Testis (tissue), 2 donors: ENCODE measurements at regions not wholly inside any gene's neighbourhood (a gene's known extent, or its start where the extent isn't known, plus 50 kb on each side); places are given as distances from the start of the nearest gene placed in this dataset.

Experiments
- DNase-seq: peaks from one replicate; pipeline ENCODE4 v3.0.0-alpha.2; 2019
- H3K27ac ChIP-seq, 2 donors: fragments of 200-600 bp; sonication (generic); one replicate each; pipeline ENCODE4 v1.5.1; 2019
- H3K27me3 ChIP-seq: fragments of 200-600 bp; sonication (generic); one replicate; pipeline ENCODE4 v1.5.1; 2019
- H3K36me3 ChIP-seq: fragments of 200-600 bp; sonication (generic); one replicate; pipeline ENCODE4 v1.5.1; 2017; ENCODE audit warnings: low read depth; ENCODE audit errors: missing control alignments
- H3K4me1 ChIP-seq: fragments of 200-600 bp; sonication (generic); one replicate; pipeline ENCODE4 v1.5.1; 2019
- H3K4me3 ChIP-seq, 2 donors: fragments of 200-600 bp; sonication (generic); one replicate each; pipeline ENCODE4 v1.5.1; 2017 to 2019
- H3K9me3 ChIP-seq: fragments of 200-600 bp; sonication (generic); one replicate; pipeline ENCODE4 v1.5.1; 2017
- CTCF ChIP-seq, 3 experiments: fragments of 450-650 bp in 2 of 3; fragments of 200-600 bp in 1 of 3; sonication (generic) in 1 of 3; IDR thresholded peaks; one replicate each; pipeline ENCODE4 v1.5.1; 2016 to 2019; ENCODE audit warnings: antibody characterized with exemption in 3 of 3, mild to moderate bottlenecking in 2 of 3, moderate library complexity in 1 of 3
- POLR2A ChIP-seq: fragments of 450-650 bp; IDR thresholded peaks from one replicate; pipeline ENCODE4 v1.6.1; 2017; ENCODE audit warnings: antibody characterized with exemption, mild to moderate bottlenecking, moderate library complexity
- WGBS, 2 donors: methylation state at CpG; one replicate each; pipeline ENCODE4 v1.1.5; 2018; 5-methylcytosine and 5-hydroxymethylcytosine counted together
- intact Hi-C: fragments of 100-400 bp; cut with DNase I; formaldehyde crosslinking; loops from one replicate; pipeline ENCODE4 v1.15.1; 2023; ENCODE audit warnings: low total_unique reads

- DNase-seq: no peak
- no peak overlapping the region for H3K27ac ChIP-seq
- H3K9me3 ChIP-seq: no peaks in the 10 kb centered on the region
- no peaks in the 10 kb centered on the region for H3K36me3 ChIP-seq
- peaks cover 15% of the 10 kb centered on the region for H3K4me1 ChIP-seq
- no peaks in the 10 kb centered on the region for H3K27me3 ChIP-seq
- H3K4me3 ChIP-seq: no peak overlapping the region
- intact Hi-C loops: no loop called here
- no peak for TF ChIP-seq CTCF (IDR thresholded peaks at IDR 0.05)
- no peak for TF ChIP-seq POLR2A
- 79 to 96% methylated on average over 1 of the region's 1 CpG for WGBS, 2 donors
Observed at GRCh38 chr14:51428981-51429380, 188.9 kb downstream of the TMX1 start.

- Histone ChIP-seq H3K27ac (peak overlapping the region in 1 of 2 donors; percentile 38), H3K9me3 (no peaks in the 10 kb centered on the region), H3K36me3 (no peaks in the 10 kb centered on the region), H3K4me3 (no peak overlapping the region), H3K27me3 (no peaks in the 10 kb centered on the region), H3K4me1 (peaks cover 11% of the 10 kb centered on the region)
- no peak for DNase-seq
- 33 to 48% methylated on average over 4 of the region's 4 CpGs for WGBS, 2 donors
- intact Hi-C loops: no loop called here
- TF ChIP-seq POLR2A (no peak), CTCF (IDR thresholded peaks at IDR 0.05) (no peak)
Observed at GRCh38 chr14:51430079-51430478, 190.0 kb downstream of the TMX1 start.

- H3K36me3 ChIP-seq: no peaks in the 10 kb centered on the region
- peak overlapping the region in 1 of 2 donors; percentile 38 for H3K27ac ChIP-seq
- 39 to 56% methylated on average over 3 of the region's 3 CpGs for WGBS, 2 donors
- H3K4me3 ChIP-seq: no peak overlapping the region
- TF ChIP-seq POLR2A (no peak), CTCF (IDR thresholded peaks at IDR 0.05) (no peak)
- no peaks in the 10 kb centered on the region for H3K9me3 ChIP-seq
- no peaks in the 10 kb centered on the region for H3K27me3 ChIP-seq
- intact Hi-C loops: no loop called here
- H3K4me1 ChIP-seq: peaks cover 11% of the 10 kb centered on the region
- DNase-seq: no peak
Observed at GRCh38 chr14:51430633-51431032, 190.6 kb downstream of the TMX1 start.

GRCh38 chr14:51431033-51431709, 191.1 kb downstream of the TMX1 start:
- peaks cover 11% of the 10 kb centered on the region for H3K4me1 ChIP-seq
- H3K4me3 ChIP-seq: no peak overlapping the region
- DNase-seq: no peak
- H3K27me3 ChIP-seq: no peaks in the 10 kb centered on the region
- H3K27ac ChIP-seq: no peak overlapping the region
- H3K9me3 ChIP-seq: no peaks in the 10 kb centered on the region
- H3K36me3 ChIP-seq: no peaks in the 10 kb centered on the region
- intact Hi-C loops: no loop called here
- 62 to 71% methylated on average over 3 of the region's 3 CpGs for WGBS, 2 donors
- TF ChIP-seq CTCF (IDR thresholded peaks at IDR 0.05) (no peak), POLR2A (no peak)

GRCh38 chr14:51431741-51432140, 191.7 kb downstream of the TMX1 start:
- TF ChIP-seq POLR2A (no peak), CTCF (IDR thresholded peaks at IDR 0.05) (no peak)
- Histone ChIP-seq H3K27me3 (no peaks in the 10 kb centered on the region), H3K4me1 (peaks cover 11% of the 10 kb centered on the region), H3K27ac (no peak overlapping the region), H3K4me3 (no peak overlapping the region), H3K9me3 (no peaks in the 10 kb centered on the region), H3K36me3 (no peaks in the 10 kb centered on the region)
- intact Hi-C loops: no loop called here
- DNase-seq: no peak
- WGBS, 2 donors: 79 to 83% methylated on average over 1 of the region's 1 CpG
